ENCODE measurements at regions not wholly inside any gene's neighbourhood (a gene's known extent, or its start where the extent isn't known, plus 50 kb on each side); places are given as distances from the start of the nearest gene placed in this dataset.
"Not testable (repeated sequence)": the region's sequence is repeated elsewhere in the genome, so short reads cannot be mapped to it uniquely, and the experiment has no call there.

- DNase-seq: no peak
Observed at GRCh38 chr10:31188792-31189406, 130.1 kb upstream of the ZEB1 start.

- DNase-seq: no peak
Observed at GRCh38 chr10:31190488-31190887, 128.5 kb upstream of the ZEB1 start.

GRCh38 chr10:31192475-31192874 is 126.5 kb upstream of the ZEB1 start:
- DNase-seq: no peak

DNA sequence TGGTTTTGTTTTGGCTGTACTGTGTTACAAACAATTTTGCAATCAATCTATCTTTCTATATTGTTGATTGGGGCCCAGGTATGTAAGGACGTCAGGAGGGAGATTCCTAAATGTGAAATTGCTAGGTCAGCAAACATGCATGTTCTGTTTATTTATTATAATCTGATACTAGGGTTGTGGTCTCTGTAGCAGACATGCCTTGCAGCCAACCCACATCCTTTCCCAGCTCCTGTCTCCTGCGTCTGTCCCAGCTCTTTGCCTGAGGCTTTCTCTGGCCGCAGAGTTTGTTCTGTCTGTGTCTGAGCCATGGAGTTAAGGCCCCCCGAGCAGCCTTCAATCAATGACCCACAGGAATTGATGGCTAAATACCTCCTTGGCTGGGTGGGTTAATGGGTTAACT is 124.0 kb upstream of the ZEB1 start:
- DNase-seq: no peak

DNA sequence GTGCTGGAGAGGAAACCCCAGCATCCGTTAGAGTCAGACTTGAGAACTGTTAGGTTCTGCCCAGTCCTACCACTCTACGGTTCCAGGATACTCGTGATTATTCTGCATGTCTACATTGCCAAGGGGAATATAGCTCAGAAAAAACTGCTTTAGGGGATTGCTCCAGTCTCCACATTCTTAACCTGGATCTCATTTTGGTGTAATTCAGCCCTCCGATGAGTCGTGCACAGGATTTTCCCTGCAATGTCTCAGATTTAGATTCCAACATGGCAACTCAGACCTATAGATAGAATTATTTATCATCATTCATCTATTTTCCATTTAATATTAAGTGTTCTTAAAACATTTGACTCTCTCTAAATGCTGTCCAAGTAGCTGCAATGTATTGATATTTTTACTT is 121.1 kb upstream of the ZEB1 start:
- no peak for DNase-seq

DNA sequence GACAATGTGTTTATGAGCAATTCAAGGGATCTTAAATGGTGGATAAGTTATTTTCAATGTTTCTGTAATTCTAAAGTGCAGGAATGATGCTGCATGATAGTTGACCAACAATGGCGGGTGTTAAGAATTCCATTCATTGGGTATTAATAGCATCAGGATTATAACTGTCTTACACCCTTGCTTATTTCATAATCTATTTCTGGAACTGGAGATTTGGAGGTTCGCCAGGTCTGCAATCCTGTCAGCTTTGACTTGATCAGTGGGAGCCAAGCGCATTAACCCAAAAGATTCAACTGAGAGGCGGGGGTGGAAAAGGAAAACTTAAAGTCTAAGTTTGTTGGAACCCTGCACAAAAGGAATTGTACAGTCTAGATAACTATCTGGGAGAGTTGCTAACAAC is 114.9 kb upstream of the ZEB1 start:
- DNase-seq: no peak

DNA sequence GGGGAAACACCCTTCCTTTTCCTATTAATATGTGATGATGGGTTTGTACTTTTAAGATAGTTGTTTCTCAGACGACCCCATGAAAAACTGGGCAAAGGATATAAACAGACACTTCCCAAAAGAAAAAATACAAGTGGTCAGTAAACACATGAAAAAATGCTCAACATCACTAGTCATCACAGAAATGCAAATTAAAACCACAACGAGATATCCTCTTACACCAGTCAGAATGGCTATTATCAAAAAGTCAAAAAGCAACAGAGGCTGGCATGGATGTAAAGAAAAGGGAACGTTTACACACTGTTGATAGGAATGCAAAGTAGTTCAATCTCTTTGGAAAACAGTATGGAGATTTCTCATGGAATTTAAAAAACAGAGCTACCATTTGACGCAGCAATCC is 111.4 kb upstream of the ZEB1 start:
- no peak for DNase-seq

- no peak for DNase-seq
Observed at GRCh38 chr10:31209478-31209877, 109.5 kb upstream of the ZEB1 start.

DNA sequence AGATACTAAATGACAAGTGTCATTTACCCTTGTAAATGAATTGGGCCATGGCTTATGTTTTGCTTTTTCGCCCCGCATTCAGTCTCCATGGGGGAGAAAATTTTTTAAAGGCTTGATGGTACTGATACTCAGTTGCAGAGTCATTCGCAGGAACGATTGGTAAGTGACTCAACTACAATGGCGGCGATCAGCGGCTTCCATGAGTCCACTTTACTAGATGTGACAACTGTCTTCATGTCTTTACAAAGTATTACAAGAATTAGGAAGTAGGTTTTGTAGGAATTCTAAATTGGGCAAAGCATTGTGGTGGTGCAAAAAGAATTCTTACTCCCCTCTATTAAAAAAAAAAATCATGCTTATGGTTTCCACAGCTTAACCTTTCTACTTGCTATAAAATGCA is 108.8 kb upstream of the ZEB1 start:
- no peak for DNase-seq

DNA sequence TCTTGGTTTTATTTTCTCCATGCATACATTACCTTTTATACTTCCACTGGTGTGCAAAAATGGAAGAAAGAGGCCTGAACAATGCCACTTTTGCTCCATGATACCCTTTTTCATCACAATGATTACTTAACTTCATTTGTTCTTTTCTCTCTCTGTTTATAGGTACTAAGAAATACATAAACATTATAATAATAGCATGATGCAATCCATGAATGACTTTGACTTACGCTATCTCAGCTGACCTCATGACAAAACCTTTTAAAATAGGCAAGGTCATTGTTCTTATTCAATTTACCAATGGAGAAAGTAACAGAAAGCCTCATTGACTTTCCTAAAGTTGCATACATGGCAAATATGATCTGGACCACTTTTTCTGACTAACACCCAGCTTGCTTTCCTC is 105.1 kb upstream of the ZEB1 start:
- DNase-seq: no peak

- no peak for DNase-seq
Observed at GRCh38 chr10:31215052-31215451, 104.0 kb upstream of the ZEB1 start.

GRCh38 chr10:31219306-31219705 is 99.7 kb upstream of the ZEB1 start:
- no peak for DNase-seq

DNA sequence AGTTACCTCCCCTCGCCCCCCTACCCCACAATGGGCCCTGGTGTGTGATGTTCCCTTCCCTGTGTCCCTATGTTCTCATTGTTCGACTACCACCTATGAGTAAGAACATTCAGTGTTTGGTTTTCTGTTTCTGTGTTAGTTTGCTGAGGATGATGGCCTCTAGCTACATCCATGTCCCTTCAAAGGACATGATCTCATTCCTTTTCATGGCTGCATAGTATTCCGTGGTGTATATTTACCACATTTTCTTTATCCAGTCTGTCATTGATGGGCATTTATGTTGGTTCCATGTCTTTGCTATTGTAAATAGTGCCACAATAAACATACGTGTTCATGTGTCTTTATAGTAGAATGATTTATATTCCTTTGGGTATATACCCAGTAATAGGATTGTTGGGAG is 90.2 kb upstream of the ZEB1 start:
- DNase-seq: not testable (repeated sequence)

- no peak for DNase-seq
Observed at GRCh38 chr10:31239961-31240360, 79.1 kb upstream of the ZEB1 start.

- no peak for DNase-seq
Observed at GRCh38 chr10:31242902-31243301, 76.1 kb upstream of the ZEB1 start.

- DNase-seq: not testable (repeated sequence)
Observed at GRCh38 chr10:31251118-31251517, 67.9 kb upstream of the ZEB1 start.

- no peak for DNase-seq
Observed at GRCh38 chr10:31253237-31253636, 65.8 kb upstream of the ZEB1 start.

DNA sequence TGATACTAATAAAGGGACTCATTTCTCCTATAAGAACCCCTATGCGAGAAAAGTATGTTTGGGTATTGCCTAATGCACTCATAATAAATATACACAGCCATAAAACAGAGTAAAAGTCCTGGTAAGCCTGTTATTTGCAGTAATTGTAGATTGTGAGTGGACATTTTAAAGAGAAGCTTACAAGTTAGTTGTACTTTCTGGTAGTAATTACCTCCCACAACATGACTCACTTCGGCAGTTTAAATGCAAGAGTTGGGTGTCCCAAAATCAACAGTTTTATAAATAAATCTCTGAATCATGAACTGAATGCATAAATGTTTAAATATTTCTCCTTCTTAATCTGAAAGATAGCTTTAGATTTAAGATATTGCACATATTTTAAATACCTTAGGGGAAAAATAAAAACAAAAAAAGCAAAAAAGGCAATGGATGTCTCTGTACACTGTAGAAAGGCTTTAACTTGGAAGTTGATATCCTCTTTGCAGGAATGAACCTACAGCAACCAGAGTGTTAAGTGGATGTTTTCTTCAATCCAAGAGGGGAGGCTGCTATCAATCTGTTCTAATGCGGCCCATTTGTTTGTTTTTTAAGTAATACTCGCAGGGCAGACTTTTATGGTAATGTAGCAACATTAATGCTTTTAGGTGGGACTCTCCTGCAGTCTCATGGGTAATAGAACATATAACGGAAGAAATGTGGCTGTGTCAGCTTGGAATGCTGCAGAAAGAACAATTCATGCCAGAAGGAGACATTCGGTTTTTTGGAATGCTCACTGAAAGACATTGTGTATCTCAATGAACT is 57.3 kb upstream of the ZEB1 start:
- no peak for DNase-seq

DNA sequence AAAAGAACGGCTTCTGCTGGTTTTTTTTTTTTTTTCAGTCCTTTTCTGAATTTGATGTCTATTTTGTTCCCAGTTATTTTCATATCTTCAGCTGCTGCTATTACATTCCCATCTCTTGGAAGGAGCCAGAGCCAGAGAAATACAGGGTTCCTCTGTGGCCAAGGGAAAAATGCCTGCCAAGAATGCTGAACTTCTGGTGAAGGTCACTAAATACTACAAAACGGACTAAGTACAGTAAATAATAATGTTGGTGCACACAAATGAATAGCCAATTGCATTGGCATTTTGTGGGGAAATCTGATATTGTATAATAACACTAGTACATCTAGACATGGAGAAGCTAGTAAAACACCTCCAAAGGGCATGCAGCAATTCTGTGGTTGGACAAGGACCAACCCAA is 56.3 kb upstream of the ZEB1 start:
- DNase-seq: no peak

DNA sequence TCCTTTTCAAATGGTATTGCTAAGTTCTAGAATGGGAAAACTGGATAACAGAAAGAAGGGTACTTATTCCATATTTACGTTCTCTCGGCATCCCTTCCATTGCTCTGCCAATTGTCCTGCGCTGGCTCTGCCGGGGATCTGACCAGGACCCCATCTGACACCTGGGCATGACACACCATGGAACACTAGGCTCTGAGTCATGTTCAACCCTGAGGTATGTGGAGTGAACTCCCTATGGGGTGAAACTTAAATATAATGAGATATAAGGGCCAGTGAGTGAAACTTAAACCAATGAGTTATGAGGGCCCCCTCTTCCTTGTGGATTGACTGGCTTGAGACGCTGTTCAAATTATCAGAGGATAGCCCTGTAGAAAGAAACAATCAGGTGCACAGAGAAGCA is 55.1 kb upstream of the ZEB1 start:
- DNase-seq: no peak

GRCh38 chr10:31268444-31269303 is 50.3 kb upstream of the ZEB1 start:
- no peak for DNase-seq

Data from stimulated activated naive CD4-positive, alpha-beta T cell (primary cell).